ENCODE measurements at regions not wholly inside any gene's neighbourhood (a gene's known extent, or its start where the extent isn't known, plus 50 kb on each side); places are given as distances from the start of the nearest gene placed in this dataset.

DNA sequence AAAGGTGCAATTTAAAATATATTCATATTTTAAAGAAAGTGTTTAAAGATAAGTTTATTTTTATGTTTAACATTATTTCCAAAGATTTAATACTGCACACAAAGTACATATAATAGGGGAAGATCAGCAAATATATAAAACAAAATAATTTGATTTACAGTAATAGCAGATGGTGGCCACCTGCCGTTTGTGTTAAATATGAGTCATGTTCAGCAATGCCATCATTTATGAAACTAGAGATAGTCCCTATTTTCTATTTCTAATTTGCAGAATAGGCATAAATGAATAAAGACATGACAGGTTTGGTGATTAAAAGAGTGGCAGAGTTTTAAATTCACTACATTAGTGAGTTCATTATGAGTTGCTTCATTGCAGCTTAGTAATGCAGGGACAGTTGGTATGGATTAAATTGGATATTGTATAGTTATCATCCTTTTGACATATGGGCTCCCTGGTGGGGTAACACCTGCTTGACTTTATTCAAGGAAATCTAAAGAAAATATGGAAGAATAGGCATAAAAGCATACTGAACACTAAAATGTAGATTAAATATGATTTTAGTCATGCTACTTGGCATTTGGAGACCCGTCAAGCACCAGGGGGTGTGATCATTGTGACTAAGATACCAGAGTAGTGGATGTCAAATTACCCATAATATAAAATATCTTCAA is 78.8 kb upstream of the BANK1 start (continued):
- TF ChIP-seq, protein P1, sequence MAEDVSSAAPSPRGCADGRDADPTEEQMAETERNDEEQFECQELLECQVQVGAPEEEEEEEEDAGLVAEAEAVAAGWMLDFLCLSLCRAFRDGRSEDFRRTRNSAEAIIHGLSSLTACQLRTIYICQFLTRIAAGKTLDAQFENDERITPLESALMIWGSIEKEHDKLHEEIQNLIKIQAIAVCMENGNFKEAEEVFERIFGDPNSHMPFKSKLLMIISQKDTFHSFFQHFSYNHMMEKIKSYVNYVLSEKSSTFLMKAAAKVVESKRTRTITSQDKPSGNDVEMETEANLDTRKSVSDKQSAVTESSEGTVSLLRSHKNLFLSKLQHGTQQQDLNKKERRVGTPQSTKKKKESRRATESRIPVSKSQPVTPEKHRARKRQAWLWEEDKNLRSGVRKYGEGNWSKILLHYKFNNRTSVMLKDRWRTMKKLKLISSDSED (CRISPR knock-in tag; IDR thresholded peaks at IDR 0.05), result no peak
- no peak for TF ChIP-seq NR2F6 (IDR thresholded peaks at IDR 0.05)
- TF ChIP-seq NR2F6 (CRISPR knock-in tag; IDR thresholded peaks at IDR 0.05), result no peak
- no peak for TF ChIP-seq MIXL1 (CRISPR knock-in tag; IDR thresholded peaks at IDR 0.05)
- TF ChIP-seq, protein P2, sequence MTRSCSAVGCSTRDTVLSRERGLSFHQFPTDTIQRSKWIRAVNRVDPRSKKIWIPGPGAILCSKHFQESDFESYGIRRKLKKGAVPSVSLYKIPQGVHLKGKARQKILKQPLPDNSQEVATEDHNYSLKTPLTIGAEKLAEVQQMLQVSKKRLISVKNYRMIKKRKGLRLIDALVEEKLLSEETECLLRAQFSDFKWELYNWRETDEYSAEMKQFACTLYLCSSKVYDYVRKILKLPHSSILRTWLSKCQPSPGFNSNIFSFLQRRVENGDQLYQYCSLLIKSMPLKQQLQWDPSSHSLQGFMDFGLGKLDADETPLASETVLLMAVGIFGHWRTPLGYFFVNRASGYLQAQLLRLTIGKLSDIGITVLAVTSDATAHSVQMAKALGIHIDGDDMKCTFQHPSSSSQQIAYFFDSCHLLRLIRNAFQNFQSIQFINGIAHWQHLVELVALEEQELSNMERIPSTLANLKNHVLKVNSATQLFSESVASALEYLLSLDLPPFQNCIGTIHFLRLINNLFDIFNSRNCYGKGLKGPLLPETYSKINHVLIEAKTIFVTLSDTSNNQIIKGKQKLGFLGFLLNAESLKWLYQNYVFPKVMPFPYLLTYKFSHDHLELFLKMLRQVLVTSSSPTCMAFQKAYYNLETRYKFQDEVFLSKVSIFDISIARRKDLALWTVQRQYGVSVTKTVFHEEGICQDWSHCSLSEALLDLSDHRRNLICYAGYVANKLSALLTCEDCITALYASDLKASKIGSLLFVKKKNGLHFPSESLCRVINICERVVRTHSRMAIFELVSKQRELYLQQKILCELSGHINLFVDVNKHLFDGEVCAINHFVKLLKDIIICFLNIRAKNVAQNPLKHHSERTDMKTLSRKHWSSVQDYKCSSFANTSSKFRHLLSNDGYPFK (CRISPR knock-in tag; IDR thresholded peaks at IDR 0.05; ENCODE audit: borderline replicate concordance), result no peak
- TF ChIP-seq, protein P3, sequence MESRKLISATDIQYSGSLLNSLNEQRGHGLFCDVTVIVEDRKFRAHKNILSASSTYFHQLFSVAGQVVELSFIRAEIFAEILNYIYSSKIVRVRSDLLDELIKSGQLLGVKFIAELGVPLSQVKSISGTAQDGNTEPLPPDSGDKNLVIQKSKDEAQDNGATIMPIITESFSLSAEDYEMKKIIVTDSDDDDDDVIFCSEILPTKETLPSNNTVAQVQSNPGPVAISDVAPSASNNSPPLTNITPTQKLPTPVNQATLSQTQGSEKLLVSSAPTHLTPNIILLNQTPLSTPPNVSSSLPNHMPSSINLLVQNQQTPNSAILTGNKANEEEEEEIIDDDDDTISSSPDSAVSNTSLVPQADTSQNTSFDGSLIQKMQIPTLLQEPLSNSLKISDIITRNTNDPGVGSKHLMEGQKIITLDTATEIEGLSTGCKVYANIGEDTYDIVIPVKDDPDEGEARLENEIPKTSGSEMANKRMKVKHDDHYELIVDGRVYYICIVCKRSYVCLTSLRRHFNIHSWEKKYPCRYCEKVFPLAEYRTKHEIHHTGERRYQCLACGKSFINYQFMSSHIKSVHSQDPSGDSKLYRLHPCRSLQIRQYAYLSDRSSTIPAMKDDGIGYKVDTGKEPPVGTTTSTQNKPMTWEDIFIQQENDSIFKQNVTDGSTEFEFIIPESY (CRISPR knock-in tag; IDR thresholded peaks at IDR 0.05), result no peak
- TF ChIP-seq, protein P4, sequence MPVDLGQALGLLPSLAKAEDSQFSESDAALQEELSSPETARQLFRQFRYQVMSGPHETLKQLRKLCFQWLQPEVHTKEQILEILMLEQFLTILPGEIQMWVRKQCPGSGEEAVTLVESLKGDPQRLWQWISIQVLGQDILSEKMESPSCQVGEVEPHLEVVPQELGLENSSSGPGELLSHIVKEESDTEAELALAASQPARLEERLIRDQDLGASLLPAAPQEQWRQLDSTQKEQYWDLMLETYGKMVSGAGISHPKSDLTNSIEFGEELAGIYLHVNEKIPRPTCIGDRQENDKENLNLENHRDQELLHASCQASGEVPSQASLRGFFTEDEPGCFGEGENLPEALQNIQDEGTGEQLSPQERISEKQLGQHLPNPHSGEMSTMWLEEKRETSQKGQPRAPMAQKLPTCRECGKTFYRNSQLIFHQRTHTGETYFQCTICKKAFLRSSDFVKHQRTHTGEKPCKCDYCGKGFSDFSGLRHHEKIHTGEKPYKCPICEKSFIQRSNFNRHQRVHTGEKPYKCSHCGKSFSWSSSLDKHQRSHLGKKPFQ (CRISPR knock-in tag; IDR thresholded peaks at IDR 0.05; ENCODE audit: insufficient replicate concordance), result no peak
- no peak for TF ChIP-seq FOSL1 (CRISPR knock-in tag; IDR thresholded peaks at IDR 0.05; ENCODE audit: borderline replicate concordance)
- TF ChIP-seq PCBP1 (IDR thresholded peaks at IDR 0.05; ENCODE audit: borderline replicate concordance, low read depth, low read length), result no peak
